HG03066 (cell line): ENCODE measurements at regions not wholly inside any gene's neighbourhood (a gene's known extent, or its start where the extent isn't known, plus 50 kb on each side); places are given as distances from the start of the nearest gene placed in this dataset.

Experiments
- ATAC-seq: cut with Tn5 transposase; IDR thresholded peaks from one replicate; pipeline ENCODE4 v1.9.1; 2021; ENCODE audit warnings: low read depth; ENCODE audit not compliant: unreplicated experiment

DNA sequence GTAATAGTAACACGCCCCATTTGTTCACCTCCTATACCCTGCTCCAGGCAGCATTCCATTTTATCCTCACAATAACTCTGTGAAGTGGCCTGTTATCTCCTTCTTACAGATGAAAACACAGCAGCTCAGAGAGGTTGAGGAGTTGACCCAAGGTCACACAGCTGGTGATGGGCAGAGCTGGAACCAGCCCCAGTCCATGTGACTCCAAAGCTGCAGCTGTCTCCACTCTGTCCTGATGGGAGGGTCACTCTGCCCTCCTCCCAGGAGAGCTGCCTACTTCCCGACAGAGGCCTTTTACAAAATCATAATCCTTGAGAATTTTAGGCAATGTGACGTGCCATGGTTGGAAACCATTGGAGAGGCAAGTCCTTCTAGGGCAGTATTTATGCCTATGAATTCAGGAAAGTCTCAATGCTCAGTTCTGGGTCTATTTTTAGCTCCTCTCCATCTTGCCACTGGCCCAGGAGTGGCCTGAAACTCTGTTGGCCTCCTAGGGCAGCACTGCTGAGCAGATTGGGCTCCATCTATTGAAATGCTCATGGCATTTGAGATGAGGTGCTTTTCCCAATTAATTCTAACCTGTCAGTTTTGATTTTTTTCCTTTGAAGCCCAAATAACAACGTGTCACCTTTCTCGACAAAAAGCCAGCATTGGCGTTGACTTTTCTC is 50.1 kb upstream of the KCNK12 start:
- ATAC-seq: no peak
